ENCODE measurements at regions not wholly inside any gene's neighbourhood (a gene's known extent, or its start where the extent isn't known, plus 50 kb on each side); places are given as distances from the start of the nearest gene placed in this dataset.

- no peak for DNase-seq
Measured at GRCh38 chr17:33651686-33652085, 358.6 kb upstream of the ASIC2 start.

GRCh38 chr17:33652731-33653398 is 359.8 kb upstream of the ASIC2 start:
- no peak for DNase-seq

GRCh38 chr17:33653399-33653788 is 360.3 kb upstream of the ASIC2 start:
- DNase-seq: no peak

GRCh38 chr17:33657181-33657580 is 364.1 kb upstream of the ASIC2 start:
- no peak for DNase-seq

- DNase-seq: no peak
Measured at GRCh38 chr17:33661975-33662374, 368.9 kb upstream of the ASIC2 start.

- no peak for DNase-seq
Measured at GRCh38 chr17:33664116-33664840, 371.2 kb upstream of the ASIC2 start.

GRCh38 chr17:33667052-33667509 is 374.0 kb upstream of the ASIC2 start:
- no peak for DNase-seq

- no peak for DNase-seq
Measured at GRCh38 chr17:33667671-33668070, 374.6 kb upstream of the ASIC2 start.

GRCh38 chr17:33668516-33668915 is 375.4 kb upstream of the ASIC2 start:
- DNase-seq: no peak

- no peak for DNase-seq
Measured at GRCh38 chr17:33671491-33671890, 378.4 kb upstream of the ASIC2 start.

- DNase-seq: peak; percentile 35
Measured at GRCh38 chr17:33674685-33675084, 381.6 kb upstream of the ASIC2 start.

GRCh38 chr17:33676444-33676843 is 383.3 kb upstream of the ASIC2 start:
- DNase-seq: no peak

GRCh38 chr17:33679595-33679994 is 386.5 kb upstream of the ASIC2 start:
- no peak for DNase-seq

- DNase-seq: no peak
Measured at GRCh38 chr17:33680472-33680871, 387.4 kb upstream of the ASIC2 start.

- no peak for DNase-seq
Measured at GRCh38 chr17:33682599-33682998, 389.5 kb upstream of the ASIC2 start.

- no peak for DNase-seq
Measured at GRCh38 chr17:33684735-33685134, 391.6 kb upstream of the ASIC2 start.

- DNase-seq: no peak
Measured at GRCh38 chr17:33686171-33686570, 393.1 kb upstream of the ASIC2 start.

- no peak for DNase-seq
Measured at GRCh38 chr17:33687831-33688230, 394.7 kb upstream of the ASIC2 start.

- DNase-seq: no peak
Measured at GRCh38 chr17:33688771-33689170, 395.7 kb upstream of the ASIC2 start.

- no peak for DNase-seq
Measured at GRCh38 chr17:33689725-33690124, 396.6 kb upstream of the ASIC2 start.

- no peak for DNase-seq
Measured at GRCh38 chr17:33695431-33695830, 402.3 kb upstream of the ASIC2 start.

- no peak for DNase-seq
Measured at GRCh38 chr17:33696102-33696501, 403.0 kb upstream of the ASIC2 start.

GRCh38 chr17:33697557-33697956 is 404.5 kb upstream of the ASIC2 start:
- DNase-seq: no peak

- no peak for DNase-seq
Measured at GRCh38 chr17:33701910-33702309, 408.8 kb upstream of the ASIC2 start.

Measured in fibroblast of skin of abdomen (primary cell).